Kasumi-1 (cell line): ENCODE measurements at regions not wholly inside any gene's neighbourhood (a gene's known extent, or its start where the extent isn't known, plus 50 kb on each side); places are given as distances from the start of the nearest gene placed in this dataset.
"Not testable (repeated sequence)": the region's sequence is repeated elsewhere in the genome, so short reads cannot be mapped to it uniquely, and the experiment has no call there.

Source experiments
- DNase-seq, 2 experiments: peaks; one replicate each; lab custom pipeline; 2025; lab: John Stamatoyannopoulos, UW

GRCh38 chr6:113699239-113699638, 157.9 kb upstream of the MARCKS start:
- DNase-seq, result no peak

DNA sequence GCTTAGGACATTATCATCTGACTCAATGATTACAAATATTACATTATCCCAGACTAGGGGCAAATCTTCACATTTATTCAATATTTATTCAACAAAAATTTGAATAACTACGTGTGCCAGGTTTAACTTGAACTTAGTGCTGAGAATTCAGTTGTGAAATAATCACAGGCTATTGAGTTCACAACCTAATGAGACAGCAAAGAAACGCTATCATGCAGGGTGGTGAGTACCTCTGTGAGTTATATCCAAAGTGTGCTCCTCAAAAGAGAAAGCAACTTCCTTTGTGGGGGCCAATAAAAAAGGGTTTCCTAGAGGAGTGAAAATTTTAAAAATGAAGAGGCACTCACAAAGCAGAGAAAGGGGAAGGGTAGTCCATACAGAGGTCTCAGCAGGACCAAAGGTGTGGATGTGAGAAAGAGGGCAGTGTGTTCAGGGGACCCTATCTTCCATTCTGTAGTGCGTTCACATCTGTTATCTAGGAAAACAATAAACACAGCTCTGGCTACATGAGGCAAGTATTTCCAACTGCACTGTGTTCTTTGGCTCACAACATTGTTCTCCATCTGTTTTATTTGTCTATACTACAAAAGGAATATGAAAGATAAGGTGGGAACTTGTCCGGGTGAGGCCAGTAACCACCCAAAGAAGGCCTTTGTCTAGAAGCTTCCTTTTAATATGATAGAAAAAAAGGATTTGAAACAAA, 155.4 kb upstream of the MARCKS start:
- DNase-seq, result no peak

- DNase-seq, result no peak
These were observed 150.0 kb upstream of the MARCKS start for GRCh38 chr6:113707194-113707593.

- no peak for DNase-seq
These were observed 147.1 kb upstream of the MARCKS start for GRCh38 chr6:113709936-113710509.

GRCh38 chr6:113713665-113714064, 143.5 kb upstream of the MARCKS start:
- no peak for DNase-seq

DNA sequence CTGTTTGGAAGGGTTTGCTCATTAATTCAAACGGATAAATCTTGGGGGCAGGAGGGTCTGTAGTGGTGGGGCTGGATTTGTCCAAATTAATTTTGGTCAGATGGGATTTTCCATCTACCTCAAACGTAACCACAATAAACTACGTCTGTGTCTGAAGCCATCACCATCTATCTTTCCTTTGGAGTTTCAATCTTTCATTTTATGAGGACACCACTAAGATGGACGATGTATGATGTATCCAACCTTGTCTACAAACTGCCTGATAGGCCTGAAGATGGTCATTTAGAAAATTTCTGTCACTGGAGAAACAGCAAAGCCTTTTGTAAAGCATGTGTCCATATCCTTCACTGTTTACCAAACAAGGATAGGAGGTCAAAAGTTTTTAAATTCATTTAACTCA, 138.6 kb upstream of the MARCKS start:
- DNase-seq, result no peak

GRCh38 chr6:113719064-113719463, 138.1 kb upstream of the MARCKS start:
- no peak for DNase-seq

DNA sequence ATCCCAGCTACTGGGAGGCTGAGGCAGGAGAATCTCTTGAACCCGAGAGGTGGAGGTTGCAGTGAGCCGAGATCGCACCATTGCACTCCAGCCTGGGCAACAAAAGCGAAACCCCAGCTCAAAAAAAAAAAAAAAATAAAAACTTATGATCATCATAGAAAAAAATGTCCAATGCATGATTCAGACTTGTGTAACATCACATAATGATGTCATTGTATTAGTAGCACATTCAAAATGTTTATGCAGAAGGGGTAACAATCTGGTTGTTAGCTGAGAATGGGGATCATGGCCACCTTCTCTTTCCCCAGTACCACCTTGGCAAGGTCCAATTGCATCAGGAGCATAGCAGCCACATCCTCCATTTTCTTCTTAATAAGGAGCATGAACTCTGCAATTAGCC, 137.6 kb upstream of the MARCKS start:
- no peak for DNase-seq

DNA sequence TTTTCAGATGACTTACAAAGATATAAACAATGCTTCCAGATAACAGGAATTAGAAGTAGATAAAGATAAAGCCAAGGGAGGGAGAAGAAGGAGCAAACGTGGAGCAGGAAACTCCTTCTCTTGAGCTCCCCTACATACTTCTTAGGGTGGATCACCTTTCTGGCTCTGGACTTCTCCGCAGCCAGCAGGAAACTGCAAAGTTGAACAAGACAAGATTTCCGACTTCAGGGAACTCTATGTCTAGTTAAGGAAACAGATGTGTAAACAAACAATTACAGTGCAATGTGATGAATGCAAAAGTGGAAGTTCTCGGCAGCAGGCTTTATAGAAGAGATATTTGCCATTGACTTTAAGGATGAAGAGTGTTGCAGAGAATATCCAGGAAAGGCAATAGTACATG, 134.0 kb upstream of the MARCKS start:
- no peak for DNase-seq

- not testable (repeated sequence) for DNase-seq
These were observed 132.2 kb upstream of the MARCKS start for GRCh38 chr6:113724927-113725326.

DNA sequence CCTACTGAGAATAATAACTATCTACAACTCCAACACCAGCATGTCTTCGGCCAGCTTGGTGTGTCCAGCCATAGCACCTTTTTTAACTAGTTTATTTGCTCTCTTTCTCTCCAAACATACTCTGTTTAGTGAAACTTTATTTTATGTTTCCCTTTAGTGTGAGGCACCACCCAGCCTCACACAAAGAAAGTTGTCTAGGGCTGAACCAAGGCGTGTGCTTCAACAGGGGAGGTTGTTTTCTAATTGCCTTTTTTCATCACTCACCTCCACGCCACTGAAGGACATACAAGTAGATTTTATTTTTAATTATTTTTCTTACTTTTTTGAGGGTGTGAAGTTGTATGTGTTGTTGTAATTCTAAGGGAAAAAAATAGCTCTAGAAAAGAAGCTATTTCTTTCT, 125.6 kb upstream of the MARCKS start:
- no peak for DNase-seq

- DNase-seq, result no peak
These were observed 124.7 kb upstream of the MARCKS start for GRCh38 chr6:113732384-113732966.

DNA sequence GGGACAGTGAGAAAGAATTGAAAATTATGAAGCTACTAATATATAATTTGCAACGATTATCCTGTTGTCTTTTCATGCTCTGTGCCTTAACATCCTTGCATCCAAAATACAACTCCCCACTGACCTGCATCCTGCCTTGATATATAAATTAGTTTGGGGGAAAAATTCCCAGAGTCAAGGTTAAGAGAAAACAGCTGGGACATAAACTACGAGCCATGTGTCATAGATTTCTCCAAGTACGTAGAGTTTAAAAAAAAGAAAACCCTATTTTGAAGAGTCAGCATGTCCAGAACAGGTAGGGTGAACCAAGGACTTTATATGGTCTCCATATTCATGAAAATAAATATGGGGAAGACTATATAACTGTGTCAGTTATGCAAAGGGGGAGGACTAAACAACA, 123.8 kb upstream of the MARCKS start:
- no peak for DNase-seq

DNA sequence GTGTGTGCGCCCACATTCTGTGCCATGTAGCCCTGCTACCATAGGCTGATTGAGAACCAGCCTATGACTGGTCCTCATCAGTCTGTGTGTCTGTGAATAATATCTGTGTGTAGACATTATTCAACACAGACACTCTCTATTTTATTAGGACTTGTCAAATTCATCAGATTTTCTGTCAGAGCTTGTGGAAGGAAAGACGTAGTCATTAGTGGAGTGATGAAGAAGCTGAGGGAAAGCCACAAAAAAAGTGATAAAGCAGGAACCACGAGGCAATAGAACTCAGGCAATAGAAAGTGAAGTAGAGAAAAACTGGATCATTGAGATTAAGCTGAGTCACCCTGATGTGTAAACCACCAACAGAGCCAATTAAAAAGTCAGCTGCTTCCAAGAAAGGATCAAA, 122.2 kb upstream of the MARCKS start:
- no peak for DNase-seq

DNA sequence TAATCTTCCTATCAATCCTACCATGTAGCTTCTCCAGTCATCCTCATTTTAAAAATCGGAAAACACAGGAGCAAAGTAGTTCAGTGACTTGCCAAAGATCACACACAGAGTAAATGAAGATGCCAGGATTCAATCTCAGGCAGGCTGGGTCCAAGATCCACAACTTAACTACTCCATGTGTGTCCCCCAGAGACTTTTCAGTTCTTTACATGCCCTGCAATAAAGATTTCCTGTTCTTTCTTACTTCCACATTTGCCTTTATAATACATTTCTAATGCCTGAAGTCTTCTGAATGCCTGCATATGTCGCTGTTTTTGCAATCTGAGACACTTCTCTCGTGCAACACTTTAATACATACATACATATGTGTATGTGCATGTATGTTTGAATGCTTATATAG, 121.7 kb upstream of the MARCKS start:
- peak; percentile 2 to 3 for DNase-seq

GRCh38 chr6:113736978-113737377, 120.2 kb upstream of the MARCKS start:
- DNase-seq, result no peak

DNA sequence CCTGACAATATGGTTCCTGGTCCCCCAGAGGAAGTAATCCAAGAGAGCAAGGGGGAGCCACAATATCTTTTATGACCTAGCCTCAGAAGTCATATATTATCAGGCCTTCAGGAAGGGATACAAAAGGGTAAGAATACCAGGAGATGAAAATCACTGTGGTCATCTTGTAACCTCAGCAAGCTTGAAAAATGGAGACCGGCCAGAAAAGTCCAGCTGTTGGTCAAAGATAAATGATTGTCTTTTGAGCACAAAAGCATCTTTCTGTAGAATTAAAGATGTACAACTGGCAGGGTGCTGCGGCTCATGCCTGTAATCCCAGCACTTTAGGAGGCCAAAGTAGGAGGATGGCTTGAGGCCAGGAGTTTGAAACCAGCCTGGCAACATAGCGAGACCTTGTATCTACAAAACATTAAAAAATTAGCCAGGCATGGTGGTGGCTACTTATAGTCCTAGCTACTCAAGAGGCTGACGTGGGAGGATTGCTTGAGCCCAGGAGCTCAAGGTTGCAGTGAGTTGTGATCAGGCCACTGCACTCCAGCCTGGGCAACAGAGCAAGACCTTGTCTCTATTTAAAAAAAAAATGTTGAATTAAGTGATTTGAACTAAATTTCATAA, 118.0 kb upstream of the MARCKS start:
- DNase-seq, result no peak

- DNase-seq, result no peak
These were observed 115.5 kb upstream of the MARCKS start for GRCh38 chr6:113741651-113742050.

DNA sequence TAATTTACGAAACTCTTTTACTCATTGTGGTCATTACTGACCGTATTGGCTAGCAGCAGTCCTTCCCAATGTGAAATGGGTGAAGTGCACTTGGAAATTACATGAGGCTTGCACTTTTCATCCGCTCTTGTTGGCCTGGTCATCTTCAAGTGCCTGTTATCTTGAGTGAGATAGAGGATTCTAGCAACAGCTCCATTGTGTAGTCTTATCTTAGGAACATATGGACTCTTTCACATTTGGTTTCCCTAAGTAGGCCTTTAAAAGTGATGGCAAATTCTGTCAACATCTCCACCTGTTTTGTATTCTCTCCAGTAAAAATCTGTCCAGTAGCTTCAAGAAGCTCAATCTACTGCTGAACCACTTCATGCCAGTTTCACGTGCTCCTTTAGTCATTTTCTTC, 114.8 kb upstream of the MARCKS start:
- no peak for DNase-seq

DNA sequence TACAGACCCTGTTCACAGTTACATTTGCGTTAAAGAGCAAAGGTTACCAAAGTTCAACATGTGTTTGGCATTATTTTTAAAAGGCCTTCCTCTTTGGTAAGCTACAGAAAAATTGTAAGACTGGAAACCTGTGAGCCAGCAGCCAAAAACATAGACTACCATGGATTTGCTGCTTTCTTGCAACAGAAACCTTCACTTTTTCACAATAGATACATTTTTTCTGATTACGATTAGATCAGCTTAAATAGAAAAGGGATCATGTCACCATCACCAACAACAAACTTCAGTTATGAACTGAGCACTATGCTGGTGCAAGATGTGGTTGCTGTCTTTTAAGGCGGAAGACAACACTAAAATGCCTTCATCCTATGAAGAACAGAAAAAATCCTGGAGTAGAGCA, 112.3 kb upstream of the MARCKS start:
- no peak for DNase-seq

GRCh38 chr6:113750151-113750855, 106.8 kb upstream of the MARCKS start:
- no peak for DNase-seq

DNA sequence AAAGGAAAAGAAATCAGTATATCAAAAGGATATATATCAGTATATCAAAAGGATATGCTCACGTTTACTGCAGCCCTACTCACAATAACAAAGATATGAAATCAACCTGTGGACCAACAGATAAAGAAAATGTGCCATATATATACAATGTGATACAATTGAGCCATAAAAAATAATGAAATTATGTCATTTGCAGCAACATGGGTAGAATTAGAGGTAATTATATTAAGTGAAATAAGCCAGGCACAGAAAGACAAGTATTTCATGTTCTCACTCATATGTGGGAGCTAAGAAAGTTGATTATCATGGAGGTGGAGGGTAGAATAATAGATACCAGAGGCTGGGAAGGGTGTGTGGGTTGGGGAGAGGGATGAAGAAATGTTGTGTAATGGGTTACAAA, 102.9 kb upstream of the MARCKS start:
- no peak for DNase-seq
